Fibroblast of pulmonary artery (primary cell): ENCODE measurements at regions not wholly inside any gene's neighbourhood (a gene's known extent, or its start where the extent isn't known, plus 50 kb on each side); places are given as distances from the start of the nearest gene placed in this dataset.
A peak's percentile ranks its signal among the peaks of the same experiment; 100 is the strongest.

Experiments
- DNase-seq: peaks from one replicate; pipeline ENCODE4 v3.0.0-alpha.2; 2010; ENCODE audit warnings: low read depth
- H3K4me3 ChIP-seq: replicated peaks from 2 replicates; pipeline ENCODE4 v1.5.1; 2011; ENCODE audit warnings: low read depth, mild to moderate bottlenecking, control low read depth, low read length, moderate library complexity
- CTCF ChIP-seq: IDR thresholded peaks from 2 replicates; pipeline ENCODE4 v1.5.1; 2011; ENCODE audit warnings: mild to moderate bottlenecking, control low read depth, low read length, inconsistent platforms; ENCODE audit errors: missing control alignments

- no peak for DNase-seq
- H3K4me3 ChIP-seq, result no peak overlapping the region
- no peak for TF ChIP-seq CTCF
Observed at GRCh38 chr4:83768146-83768545, 232.2 kb downstream of the GPAT3 start.

- DNase-seq, result no peak
- no peak for TF ChIP-seq CTCF
Observed at GRCh38 chr4:83767067-83767466, 231.2 kb downstream of the GPAT3 start.

GRCh38 chr4:83759611-83760010 is 223.7 kb downstream of the GPAT3 start:
- DNase-seq, result no peak
- H3K4me3 ChIP-seq, result no peak overlapping the region
- no peak for TF ChIP-seq CTCF

More at GRCh38 chr4:83767067-83767466, 231.2 kb downstream of the GPAT3 start:
- no peak overlapping the region for H3K4me3 ChIP-seq

GRCh38 chr4:83758285-83758684 is 222.4 kb downstream of the GPAT3 start:
- no peak for TF ChIP-seq CTCF
- H3K4me3 ChIP-seq, result no peak overlapping the region
- no peak for DNase-seq

- TF ChIP-seq CTCF, result no peak
- no peak overlapping the region for H3K4me3 ChIP-seq
- DNase-seq, result no peak
Observed at GRCh38 chr4:83757121-83757621, 221.3 kb downstream of the GPAT3 start.

GRCh38 chr4:83753260-83753659 is 217.4 kb downstream of the GPAT3 start:
- no peak overlapping the region for H3K4me3 ChIP-seq
- no peak for DNase-seq
- peak; percentile 2 for TF ChIP-seq CTCF

GRCh38 chr4:83751336-83751949 is 215.5 kb downstream of the GPAT3 start:
- no peak overlapping the region for H3K4me3 ChIP-seq
- no peak for DNase-seq
- TF ChIP-seq CTCF, result no peak
